ENCODE measurements at regions not wholly inside any gene's neighbourhood (a gene's known extent, or its start where the extent isn't known, plus 50 kb on each side); places are given as distances from the start of the nearest gene placed in this dataset.

- no peaks in the 10 kb centered on the region for H3K4me1 ChIP-seq (replicated peaks)
- no peak for DNase-seq (ENCODE audit: low read depth in 1 of 2, low spot score in 2 of 2)
- no peak overlapping the region for H3K4me3 ChIP-seq
- no peaks in the 10 kb centered on the region for H3K9me3 ChIP-seq (replicated peaks)
- H3K36me3 ChIP-seq = no peaks in the 10 kb centered on the region
- no peaks in the 10 kb centered on the region for H3K27me3 ChIP-seq (replicated peaks)
- no peak overlapping the region for H3K27ac ChIP-seq
Measured at GRCh38 chr2:24439971-24440340, 51.1 kb upstream of the NCOA1 start.

GRCh38 chr2:24439280-24439970 lies 51.6 kb upstream of the NCOA1 start:
- H3K27ac ChIP-seq = no peak overlapping the region
- H3K9me3 ChIP-seq (replicated peaks) = no peaks in the 10 kb centered on the region
- no peaks in the 10 kb centered on the region for H3K36me3 ChIP-seq
- DNase-seq (ENCODE audit: low read depth in 1 of 2, low spot score in 2 of 2) = no peak
- H3K4me3 ChIP-seq = no peak overlapping the region
- H3K4me1 ChIP-seq (replicated peaks) = no peaks in the 10 kb centered on the region
- no peaks in the 10 kb centered on the region for H3K27me3 ChIP-seq (replicated peaks)

DNA sequence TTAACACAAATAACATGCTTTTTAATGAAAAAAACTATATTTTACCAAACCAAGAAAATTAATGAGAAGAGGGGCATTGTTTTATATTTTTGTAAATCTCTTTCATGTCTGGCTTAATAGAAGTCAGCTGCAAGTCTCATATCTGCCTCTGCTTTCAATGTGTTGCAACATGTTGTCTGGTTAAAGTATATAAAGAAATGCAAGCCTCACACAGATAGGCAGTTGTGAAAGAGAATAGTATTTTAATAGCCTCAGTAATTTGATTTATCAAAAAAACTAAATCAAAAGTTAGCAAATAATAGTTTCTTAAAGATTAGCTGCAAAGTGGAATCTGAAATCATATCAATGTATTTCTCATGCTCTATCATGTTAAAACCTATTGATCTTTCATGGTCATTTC lies 52.9 kb upstream of the NCOA1 start:
- H3K36me3 ChIP-seq = no peaks in the 10 kb centered on the region
- H3K27me3 ChIP-seq (replicated peaks) = no peaks in the 10 kb centered on the region
- H3K9me3 ChIP-seq (replicated peaks) = no peaks in the 10 kb centered on the region
- DNase-seq (ENCODE audit: low read depth in 1 of 2, low spot score in 2 of 2) = no peak
- no peaks in the 10 kb centered on the region for H3K4me1 ChIP-seq (replicated peaks)
- H3K4me3 ChIP-seq = no peak overlapping the region
- no peak overlapping the region for H3K27ac ChIP-seq

GRCh38 chr2:24435391-24436316 lies 55.4 kb upstream of the NCOA1 start:
- DNase-seq (ENCODE audit: low read depth in 1 of 2, low spot score in 2 of 2) = no peak
- Histone ChIP-seq H3K27me3 (replicated peaks) (no peaks in the 10 kb centered on the region), H3K4me3 (no peak overlapping the region), H3K36me3 (no peaks in the 10 kb centered on the region), H3K4me1 (replicated peaks) (no peaks in the 10 kb centered on the region; the same call in 1 of the 2 replicates), H3K27ac (no peak overlapping the region), H3K9me3 (replicated peaks) (no peaks in the 10 kb centered on the region; the same call in 1 of the 2 replicates)

GRCh38 chr2:24434541-24434940 lies 56.5 kb upstream of the NCOA1 start:
- no peak for DNase-seq (ENCODE audit: low read depth in 1 of 2, low spot score in 2 of 2)
- Histone ChIP-seq H3K4me1 (replicated peaks) (peaks cover 4% of the 10 kb centered on the region), H3K9me3 (replicated peaks) (peaks cover under 1% of the 10 kb centered on the region; the same call in 1 of the 2 replicates), H3K27ac (no peak overlapping the region), H3K27me3 (replicated peaks) (no peaks in the 10 kb centered on the region), H3K4me3 (no peak overlapping the region), H3K36me3 (no peaks in the 10 kb centered on the region)

- H3K4me3 ChIP-seq = no peak overlapping the region
- peaks cover 7% of the 10 kb centered on the region for H3K4me1 ChIP-seq (replicated peaks)
- H3K9me3 ChIP-seq (replicated peaks) = peaks cover 4% of the 10 kb centered on the region
- DNase-seq (ENCODE audit: low read depth in 1 of 2, low spot score in 2 of 2) = no peak
- H3K27ac ChIP-seq = no peak overlapping the region
- H3K36me3 ChIP-seq = no peaks in the 10 kb centered on the region
- 0 out of 2 replicates have a peak, but pooled peaks cover 3% of the 10 kb centered on the region for H3K27me3 ChIP-seq (replicated peaks)
Measured at GRCh38 chr2:24432735-24433134, 58.3 kb upstream of the NCOA1 start.

GRCh38 chr2:24432121-24432520 lies 58.9 kb upstream of the NCOA1 start:
- Histone ChIP-seq H3K27ac (no peak overlapping the region), H3K4me1 (replicated peaks) (peaks cover 7% of the 10 kb centered on the region), H3K4me3 (no peak overlapping the region), H3K36me3 (no peaks in the 10 kb centered on the region), H3K9me3 (replicated peaks) (peaks cover 4% of the 10 kb centered on the region), H3K27me3 (replicated peaks) (0 out of 2 replicates have a peak, but pooled peaks cover 3% of the 10 kb centered on the region)
- DNase-seq (ENCODE audit: low read depth in 1 of 2, low spot score in 2 of 2) = no peak

- H3K4me3 ChIP-seq = no peak overlapping the region
- H3K27ac ChIP-seq = no peak overlapping the region
- H3K9me3 ChIP-seq (replicated peaks) = peaks cover 4% of the 10 kb centered on the region
- DNase-seq (ENCODE audit: low read depth in 1 of 2, low spot score in 2 of 2) = no peak
- H3K4me1 ChIP-seq (replicated peaks) = peaks cover 7% of the 10 kb centered on the region
- 0 out of 2 replicates have a peak, but pooled peaks cover 3% of the 10 kb centered on the region for H3K27me3 ChIP-seq (replicated peaks)
- no peaks in the 10 kb centered on the region for H3K36me3 ChIP-seq
Measured at GRCh38 chr2:24429197-24430074, 61.6 kb upstream of the NCOA1 start.

- DNase-seq (ENCODE audit: low read depth in 1 of 2, low spot score in 2 of 2) = no peak
Measured at GRCh38 chr2:24424387-24424786, 64.1 kb upstream of the ITSN2 start.

GRCh38 chr2:24423095-24423494 lies 62.8 kb upstream of the ITSN2 start:
- no peaks in the 10 kb centered on the region for H3K36me3 ChIP-seq
- no peaks in the 10 kb centered on the region for H3K9me3 ChIP-seq (replicated peaks)
- H3K4me3 ChIP-seq = no peak overlapping the region
- no peaks in the 10 kb centered on the region for H3K4me1 ChIP-seq (replicated peaks)
- H3K27me3 ChIP-seq (replicated peaks) = 0 out of 2 replicates have a peak, but pooled peaks cover 2% of the 10 kb centered on the region
- no peak for DNase-seq (ENCODE audit: low read depth in 1 of 2, low spot score in 2 of 2)
- H3K27ac ChIP-seq = no peak overlapping the region

More at GRCh38 chr2:24424387-24424786, 64.1 kb upstream of the ITSN2 start:
- H3K4me1 ChIP-seq (replicated peaks) = peaks cover 1% of the 10 kb centered on the region
- peaks cover 2% of the 10 kb centered on the region; the same call in 1 of the 2 replicates for H3K9me3 ChIP-seq (replicated peaks)
- 0 out of 2 replicates have a peak, but pooled peaks cover 5% of the 10 kb centered on the region for H3K27me3 ChIP-seq (replicated peaks)
- H3K4me3 ChIP-seq = no peak overlapping the region
- H3K27ac ChIP-seq = no peak overlapping the region
- no peaks in the 10 kb centered on the region for H3K36me3 ChIP-seq

DNA sequence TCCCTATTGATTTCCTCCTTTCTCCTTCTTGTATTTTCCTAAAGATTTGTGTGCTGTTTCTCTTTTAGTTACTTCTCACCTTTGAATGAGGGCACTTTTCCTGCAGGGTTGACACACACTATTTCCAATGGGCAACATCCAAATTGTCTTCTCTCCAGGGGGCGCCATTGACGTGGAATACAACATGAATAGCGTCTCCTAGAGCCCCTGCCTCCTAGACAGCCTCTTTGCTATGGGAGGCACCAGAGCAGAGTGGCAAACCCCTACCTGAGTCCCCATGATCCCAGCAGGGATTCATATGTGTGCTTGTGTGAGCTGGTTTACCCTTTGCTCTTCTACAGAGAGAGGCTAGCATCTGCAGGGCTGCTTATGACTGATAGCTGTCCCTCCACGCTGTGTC lies 61.3 kb upstream of the ITSN2 start:
- Histone ChIP-seq H3K4me3 (no peak overlapping the region), H3K9me3 (replicated peaks) (no peaks in the 10 kb centered on the region), H3K27ac (no peak overlapping the region), H3K36me3 (no peaks in the 10 kb centered on the region), H3K4me1 (replicated peaks) (no peaks in the 10 kb centered on the region), H3K27me3 (replicated peaks) (0 out of 2 replicates have a peak, but pooled peaks cover 2% of the 10 kb centered on the region)
- DNase-seq (ENCODE audit: low read depth in 1 of 2, low spot score in 2 of 2) = peak in 1 of 2 experiments; percentile 25

DNA sequence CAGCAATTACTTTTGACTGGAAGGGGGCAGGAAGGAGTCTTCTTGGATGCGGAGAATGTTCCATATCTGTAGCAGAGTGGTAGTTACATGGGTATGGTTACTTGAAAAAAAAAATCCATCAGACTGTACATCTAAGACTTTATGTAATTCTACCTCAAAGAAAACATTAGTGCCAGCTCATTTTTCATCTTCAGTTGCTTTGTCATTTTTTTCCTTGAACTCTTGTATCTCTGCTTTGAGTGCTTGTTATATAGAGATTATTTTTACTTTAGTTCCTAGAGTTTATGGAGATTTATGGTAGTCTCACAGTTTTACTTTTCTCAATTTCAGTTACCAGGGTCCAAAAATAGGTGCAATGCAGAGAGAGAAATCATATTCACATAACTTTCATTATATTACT lies 60.0 kb upstream of the ITSN2 start:
- H3K9me3 ChIP-seq (replicated peaks) = no peaks in the 10 kb centered on the region
- no peak overlapping the region for H3K27ac ChIP-seq
- no peaks in the 10 kb centered on the region for H3K36me3 ChIP-seq
- H3K4me1 ChIP-seq (replicated peaks) = no peaks in the 10 kb centered on the region
- DNase-seq (ENCODE audit: low read depth in 1 of 2, low spot score in 2 of 2) = no peak
- 0 out of 2 replicates have a peak, but pooled peaks cover 2% of the 10 kb centered on the region for H3K27me3 ChIP-seq (replicated peaks)
- H3K4me3 ChIP-seq = no peak overlapping the region

- Histone ChIP-seq H3K9me3 (replicated peaks) (no peaks in the 10 kb centered on the region), H3K36me3 (no peaks in the 10 kb centered on the region), H3K4me3 (no peak overlapping the region), H3K4me1 (replicated peaks) (no peaks in the 10 kb centered on the region), H3K27ac (no peak overlapping the region), H3K27me3 (replicated peaks) (no peaks in the 10 kb centered on the region)
- DNase-seq (ENCODE audit: low read depth in 1 of 2, low spot score in 2 of 2) = no peak
Measured at GRCh38 chr2:24418166-24418841, 58.0 kb upstream of the ITSN2 start.

All from SJSA1 (cell line).